HCEC 1CT (cell line): ENCODE measurements at regions not wholly inside any gene's neighbourhood (a gene's known extent, or its start where the extent isn't known, plus 50 kb on each side); places are given as distances from the start of the nearest gene placed in this dataset.

ENCODE experiments used
- DNase-seq: peaks from one replicate; pipeline ENCODE4 v3.0.0-alpha.2; 2017

GRCh38 chr7:39890411-39890810, 59.6 kb upstream of the CDK13 start:
- no peak for DNase-seq

GRCh38 chr7:39891894-39892293, 58.2 kb upstream of the CDK13 start:
- DNase-seq: no peak

- DNase-seq: no peak
Observed at GRCh38 chr7:39892361-39892760, 57.7 kb upstream of the CDK13 start.

- DNase-seq: no peak
Observed at GRCh38 chr7:39894904-39895303, 55.2 kb upstream of the CDK13 start.

- DNase-seq: no peak
Observed at GRCh38 chr7:39896840-39897239, 53.2 kb upstream of the CDK13 start.

GRCh38 chr7:39898867-39899266, 51.2 kb upstream of the CDK13 start:
- DNase-seq: no peak
